ENCODE measurements at regions not wholly inside any gene's neighbourhood (a gene's known extent, or its start where the extent isn't known, plus 50 kb on each side); places are given as distances from the start of the nearest gene placed in this dataset.

GRCh38 chr9:27870404-27870803, 297.1 kb upstream of the C9orf72 start:
- Histone ChIP-seq H3K4me3 (replicated peaks in 1 of 2; ENCODE audit: low read depth in 1 of 2, low read length in 2 of 2) (no peak overlapping the region), H3K27ac (ENCODE audit: low read depth, low read length) (no peak overlapping the region), H3K4me1 (ENCODE audit: control insufficient read depth in 1 of 2, insufficient read depth in 2 of 2, low read length in 2 of 2) (no peaks in the 10 kb centered on the region), H3K9ac (ENCODE audit: low read length) (no peak overlapping the region), H3K27me3 (ENCODE audit: insufficient read depth, low read length) (no peaks in the 10 kb centered on the region), H3K9me2 (ENCODE audit: insufficient read depth) (no peaks in the 10 kb centered on the region), H3K4me2 (ENCODE audit: low read length) (no peak overlapping the region), H3K79me2 (ENCODE audit: insufficient read depth, low read length) (no peaks in the 10 kb centered on the region), H4K20me1 (ENCODE audit: insufficient read depth) (no peaks in the 10 kb centered on the region), H3K36me3 (ENCODE audit: control insufficient read depth in 1 of 2, insufficient read depth in 2 of 2, low read length in 2 of 2) (no peaks in the 10 kb centered on the region), H2AFZ (ENCODE audit: low read depth, low read length, poor library complexity, severe bottlenecking) (no peak overlapping the region), H3K9me3 (ENCODE audit: control insufficient read depth in 1 of 2, insufficient read depth in 1 of 2, low read depth in 1 of 2, low read length in 2 of 2) (no peaks in the 10 kb centered on the region)
- intact Hi-C loops (cut with micrococcal nuclease) = no loop called here
- CTCF ChIA-PET = no interaction called here
- POLR2A ChIA-PET = no interaction called here
- no TSS peak for BruUV-seq (replicated peaks)
- DNase-seq (ENCODE audit: low read depth, low spot score) (no peak), ATAC-seq (no peak)
- TF ChIP-seq CBX3 (IDR thresholded peaks at IDR 0.05; ENCODE audit: low read depth) (no peak), CTCF (IDR thresholded peaks at IDR 0.05 in 2 of 3, conservative IDR thresholded peaks at IDR 0.05 in 1 of 3; ENCODE audit: borderline replicate concordance in 1 of 3, insufficient read depth in 1 of 3, low read depth in 2 of 3, low read length in 2 of 3) (no peak), MAX (IDR thresholded peaks at IDR 0.05) (no peak), ELF1 (IDR thresholded peaks at IDR 0.05; ENCODE audit: borderline replicate concordance, low read depth) (no peak), FOSL1 (IDR thresholded peaks at IDR 0.05; ENCODE audit: low read depth) (no peak), SIN3A (IDR thresholded peaks at IDR 0.05; ENCODE audit: low read depth) (no peak), SP1 (IDR thresholded peaks at IDR 0.05; ENCODE audit: low read depth) (no peak), REST (IDR thresholded peaks at IDR 0.05; ENCODE audit: low read depth) (no peak), CEBPB (IDR thresholded peaks at IDR 0.05; ENCODE audit: low read depth) (no peak)
- RAD21 ChIA-PET (ENCODE audit: low non-redundant PET in 1 of 2, low total read pairs in 2 of 2, uncharacterized antibody in 2 of 2, unreplicated experiment in 2 of 2) = no interaction called here
